HepG2 (cell line): ENCODE measurements at regions not wholly inside any gene's neighbourhood (a gene's known extent, or its start where the extent isn't known, plus 50 kb on each side); places are given as distances from the start of the nearest gene placed in this dataset.

Experiments
- ATAC-seq: fragments of 200-7000 bp; cut with Tn5 transposase; 3 replicates; pipeline ENCODE4 v1.9.1; 2020; ENCODE audit warnings: mild to moderate bottlenecking, moderate library complexity
- BruUV-seq: library from RNA; stranded (reverse); fragments of 400-500 nt; replicated peaks from 2 replicates; lab custom pipeline; 2021; lab: Mats Ljungman, UMichigan
- CTCF ChIA-PET: fragments of 300-600 bp; formaldehyde crosslinking; extraction: SDS; loops from one replicate; lab custom pipeline; 2021; ENCODE audit warnings: low total read pairs, inconsistent platforms, low intra/inter-chr PET ratio; lab: Yijun Ruan, JAX
- POLR2A ChIA-PET: fragments of 350-600 bp; sonication (Branson Sonifier 250); formaldehyde crosslinking; loops from one replicate; lab custom pipeline; 2020; ENCODE audit warnings: antibody characterized with exemption, inconsistent platforms; lab: Yijun Ruan, JAX
- DNase-seq: peaks from one replicate; pipeline ENCODE4 v3.0.0-alpha.2; 2015; ENCODE audit warnings: low spot score
- FAIRE-seq: peaks from 3 replicates; lab custom pipeline; 2011; peaks lifted over from hg19 to GRCh38; lab: Jason Lieb, UNC
- H2AFZ ChIP-seq: one replicate; pipeline ENCODE4 v1.6.1; 2011; ENCODE audit warnings: low read length, inconsistent platforms
- H3K27ac ChIP-seq: fragments of 300-600 bp; 3 replicates; pipeline ENCODE4 v1.8.0; 2011; ENCODE audit warnings: mixed run types, mild to moderate bottlenecking, mixed read lengths, low read length, inconsistent platforms; ENCODE audit not compliant: insufficient read depth; ENCODE audit errors: extremely low read length
- H3K27me3 ChIP-seq, 2 experiments: fragments of 200-600 bp in 1 of 2; 2 replicates in 1 of 2; 3 replicates in 1 of 2; pipeline versions ENCODE4 v1.6.0 to v1.8.0; 2011; ENCODE audit warnings: low read length in 2 of 2, mild to moderate bottlenecking in 2 of 2, moderate library complexity in 2 of 2, inconsistent platforms in 1 of 2; ENCODE audit not compliant: insufficient read depth in 2 of 2, control insufficient read depth in 1 of 2
- H3K36me3 ChIP-seq, 2 experiments: fragments of 200-600 bp in 1 of 2; replicated peaks in 1 of 2; 2 replicates in 1 of 2; 3 replicates in 1 of 2; pipeline versions ENCODE4 v1.5.1 to v1.8.0; 2011; ENCODE audit warnings: low read length in 2 of 2, inconsistent platforms in 1 of 2; ENCODE audit not compliant: insufficient read depth in 2 of 2, control insufficient read depth in 1 of 2
- H3K4me1 ChIP-seq: 2 replicates; pipeline ENCODE4 v1.5.1; 2012; ENCODE audit warnings: low read length, inconsistent platforms; ENCODE audit not compliant: insufficient read depth
- H3K4me2 ChIP-seq: 2 replicates; pipeline ENCODE4 v1.6.0; 2011; ENCODE audit warnings: low read depth, low read length, inconsistent platforms
- H3K4me3 ChIP-seq, 3 experiments: fragments of 200-600 bp in 1 of 3; sonication (generic), shearing (Covaris generic) in 1 of 3; replicated peaks in 1 of 3; 2 replicates each; pipeline ENCODE4 v1.5.1; 2011 to 2016; ENCODE audit warnings: low read length in 3 of 3, inconsistent platforms in 2 of 3, low read depth in 2 of 3, mild to moderate bottlenecking in 2 of 3, control low read depth in 1 of 3, mixed read lengths in 1 of 3; ENCODE audit not compliant: insufficient read depth in 1 of 3
- H3K79me2 ChIP-seq: one replicate; pipeline ENCODE4 v1.6.1; 2011; ENCODE audit warnings: low read length, inconsistent platforms; ENCODE audit not compliant: insufficient read depth
- H3K9ac ChIP-seq: 2 replicates; pipeline ENCODE4 v1.6.0; 2011; ENCODE audit warnings: mild to moderate bottlenecking, low read depth, low read length, inconsistent platforms; ENCODE audit not compliant: insufficient read depth
- H3K9me3 ChIP-seq: 2 replicates; pipeline ENCODE4 v1.5.1; 2012; ENCODE audit warnings: mild to moderate bottlenecking, low read length
- H4K20me1 ChIP-seq: 2 replicates; pipeline ENCODE4 v1.6.0; 2011; ENCODE audit warnings: inconsistent platforms, mild to moderate bottlenecking, low read length, moderate library complexity; ENCODE audit not compliant: insufficient read depth
- KAT7 ChIP-seq: IDR thresholded peaks from 2 replicates; pipeline ENCODE4 v1.6.1; 2018; ENCODE audit warnings: borderline replicate concordance, missing compliant biosample characterization
- SIN3A ChIP-seq: IDR thresholded peaks from 2 replicates; pipeline ENCODE4 v1.6.1; 2011; ENCODE audit warnings: low read depth, mild to moderate bottlenecking, control low read depth, low read length, borderline replicate concordance
- SRSF9 ChIP-seq: fragments of 200-400 bp; formaldehyde crosslinking; IDR thresholded peaks from 2 replicates; pipeline ENCODE4 v1.6.1; 2018; ENCODE audit warnings: borderline replicate concordance, mild to moderate bottlenecking, low read depth, low read length; ENCODE audit not compliant: insufficient read depth, poor library complexity, severe bottlenecking
- TRIM24 ChIP-seq: sonication (generic); formaldehyde crosslinking; IDR thresholded peaks from 2 replicates; pipeline ENCODE4 v1.8.0; 2022; ENCODE audit warnings: mild to moderate bottlenecking, missing genetic modification reagents
- U2AF2 ChIP-seq: fragments of 200-400 bp; formaldehyde crosslinking; IDR thresholded peaks from 2 replicates; pipeline ENCODE4 v1.6.1; 2017; ENCODE audit warnings: low read depth, mild to moderate bottlenecking, low read length
- ZKSCAN8 ChIP-seq: IDR thresholded peaks from 2 replicates; pipeline ENCODE4 v1.6.1; 2016; ENCODE audit warnings: borderline replicate concordance, missing genetic modification reagents, missing compliant biosample characterization
- ZNF441 ChIP-seq: sonication (generic); formaldehyde crosslinking; IDR thresholded peaks from 2 replicates; pipeline ENCODE4 v1.7.0; 2021; ENCODE audit warnings: missing genetic modification reagents, borderline replicate concordance
- ZNF607 ChIP-seq: sonication (generic); formaldehyde crosslinking; IDR thresholded peaks from 2 replicates; pipeline ENCODE4 v1.5.1; 2020; ENCODE audit warnings: missing genetic modification reagents, mild to moderate bottlenecking, borderline replicate concordance
- ZNF83 ChIP-seq: sonication (generic); formaldehyde crosslinking; IDR thresholded peaks from 2 replicates; pipeline ENCODE4 v1.4.0; 2020; ENCODE audit warnings: missing genetic modification reagents, mild to moderate bottlenecking, borderline replicate concordance
- ZNF878 ChIP-seq: sonication (generic); formaldehyde crosslinking; IDR thresholded peaks from 2 replicates; pipeline ENCODE4 v1.8.1; 2023; ENCODE audit warnings: mild to moderate bottlenecking, missing genetic modification reagents, moderate library complexity
- WGBS: methylation state at CpG from one replicate; pipeline ENCODE4 v1.1.6; 2017; ENCODE audit warnings: low lambda C conversion rate; 5-methylcytosine and 5-hydroxymethylcytosine counted together
- in situ Hi-C: cut with HindIII; loops from 2 replicates; pipeline ENCODE4 v1.10.0; 2017; ENCODE audit warnings: low pct_unique_long_range_greater_than_20kb; ENCODE audit not compliant: extremely low pct_ligation_motif_present
- intact Hi-C: fragments of 100-400 bp; cut with micrococcal nuclease; formaldehyde crosslinking; loops from one replicate; pipeline ENCODE4 v1.10.0; 2022; ENCODE audit not compliant: unreplicated experiment
- TF ChIP-seq, protein P1 (sequence below): sonication (generic); formaldehyde crosslinking; IDR thresholded peaks from 2 replicates; pipeline ENCODE4 v1.4.0; 2020; ENCODE audit warnings: missing genetic modification reagents
- TF ChIP-seq, protein P2 (sequence below): sonication (generic); formaldehyde crosslinking; IDR thresholded peaks from 2 replicates; pipeline ENCODE4 v1.4.0; 2020; ENCODE audit warnings: missing genetic modification reagents, borderline replicate concordance

- TF ChIP-seq, protein P1, sequence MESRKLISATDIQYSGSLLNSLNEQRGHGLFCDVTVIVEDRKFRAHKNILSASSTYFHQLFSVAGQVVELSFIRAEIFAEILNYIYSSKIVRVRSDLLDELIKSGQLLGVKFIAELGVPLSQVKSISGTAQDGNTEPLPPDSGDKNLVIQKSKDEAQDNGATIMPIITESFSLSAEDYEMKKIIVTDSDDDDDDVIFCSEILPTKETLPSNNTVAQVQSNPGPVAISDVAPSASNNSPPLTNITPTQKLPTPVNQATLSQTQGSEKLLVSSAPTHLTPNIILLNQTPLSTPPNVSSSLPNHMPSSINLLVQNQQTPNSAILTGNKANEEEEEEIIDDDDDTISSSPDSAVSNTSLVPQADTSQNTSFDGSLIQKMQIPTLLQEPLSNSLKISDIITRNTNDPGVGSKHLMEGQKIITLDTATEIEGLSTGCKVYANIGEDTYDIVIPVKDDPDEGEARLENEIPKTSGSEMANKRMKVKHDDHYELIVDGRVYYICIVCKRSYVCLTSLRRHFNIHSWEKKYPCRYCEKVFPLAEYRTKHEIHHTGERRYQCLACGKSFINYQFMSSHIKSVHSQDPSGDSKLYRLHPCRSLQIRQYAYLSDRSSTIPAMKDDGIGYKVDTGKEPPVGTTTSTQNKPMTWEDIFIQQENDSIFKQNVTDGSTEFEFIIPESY (CRISPR knock-in tag) = no peak
- no peak for TF ChIP-seq ZNF878 (CRISPR knock-in tag)
Measured at GRCh38 chr4:84041426-84041825, 457.7 kb downstream of the NKX6-1 start (continued).

DNA sequence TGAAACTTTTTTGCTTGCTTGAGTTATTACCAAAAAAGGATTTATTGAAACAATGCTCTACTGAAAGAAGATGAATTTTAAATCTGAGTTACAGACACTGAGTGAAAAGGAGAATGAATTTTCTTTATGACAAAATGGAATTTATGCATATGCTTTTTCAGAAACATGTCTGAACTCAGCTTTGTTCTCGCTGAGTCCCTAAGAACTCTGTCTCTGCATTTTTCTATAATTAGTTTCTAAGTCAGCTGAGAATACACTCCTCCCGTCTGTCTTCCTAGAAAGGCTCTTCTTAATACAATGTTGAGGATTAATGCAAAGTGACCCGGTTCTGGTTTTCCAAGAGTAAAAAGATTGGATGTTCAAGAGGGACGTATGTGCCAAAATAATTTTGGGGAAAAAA is 463.5 kb downstream of the NKX6-1 start:
- no peak for ATAC-seq
- Histone ChIP-seq H3K4me2 (no peak overlapping the region), H3K27me3 (no peaks in the 10 kb centered on the region), H4K20me1 (no peaks in the 10 kb centered on the region)
- no TSS peak for BruUV-seq
- TF ChIP-seq TRIM24 (CRISPR knock-in tag) (no peak), SIN3A (no peak), ZNF607 (CRISPR knock-in tag) (no peak), ZNF83 (no peak), KAT7 (CRISPR knock-in tag) (no peak), U2AF2 (no peak), ZKSCAN8 (no peak), SRSF9 (no peak), ZNF441 (CRISPR knock-in tag) (no peak)
- TF ChIP-seq, protein P2, sequence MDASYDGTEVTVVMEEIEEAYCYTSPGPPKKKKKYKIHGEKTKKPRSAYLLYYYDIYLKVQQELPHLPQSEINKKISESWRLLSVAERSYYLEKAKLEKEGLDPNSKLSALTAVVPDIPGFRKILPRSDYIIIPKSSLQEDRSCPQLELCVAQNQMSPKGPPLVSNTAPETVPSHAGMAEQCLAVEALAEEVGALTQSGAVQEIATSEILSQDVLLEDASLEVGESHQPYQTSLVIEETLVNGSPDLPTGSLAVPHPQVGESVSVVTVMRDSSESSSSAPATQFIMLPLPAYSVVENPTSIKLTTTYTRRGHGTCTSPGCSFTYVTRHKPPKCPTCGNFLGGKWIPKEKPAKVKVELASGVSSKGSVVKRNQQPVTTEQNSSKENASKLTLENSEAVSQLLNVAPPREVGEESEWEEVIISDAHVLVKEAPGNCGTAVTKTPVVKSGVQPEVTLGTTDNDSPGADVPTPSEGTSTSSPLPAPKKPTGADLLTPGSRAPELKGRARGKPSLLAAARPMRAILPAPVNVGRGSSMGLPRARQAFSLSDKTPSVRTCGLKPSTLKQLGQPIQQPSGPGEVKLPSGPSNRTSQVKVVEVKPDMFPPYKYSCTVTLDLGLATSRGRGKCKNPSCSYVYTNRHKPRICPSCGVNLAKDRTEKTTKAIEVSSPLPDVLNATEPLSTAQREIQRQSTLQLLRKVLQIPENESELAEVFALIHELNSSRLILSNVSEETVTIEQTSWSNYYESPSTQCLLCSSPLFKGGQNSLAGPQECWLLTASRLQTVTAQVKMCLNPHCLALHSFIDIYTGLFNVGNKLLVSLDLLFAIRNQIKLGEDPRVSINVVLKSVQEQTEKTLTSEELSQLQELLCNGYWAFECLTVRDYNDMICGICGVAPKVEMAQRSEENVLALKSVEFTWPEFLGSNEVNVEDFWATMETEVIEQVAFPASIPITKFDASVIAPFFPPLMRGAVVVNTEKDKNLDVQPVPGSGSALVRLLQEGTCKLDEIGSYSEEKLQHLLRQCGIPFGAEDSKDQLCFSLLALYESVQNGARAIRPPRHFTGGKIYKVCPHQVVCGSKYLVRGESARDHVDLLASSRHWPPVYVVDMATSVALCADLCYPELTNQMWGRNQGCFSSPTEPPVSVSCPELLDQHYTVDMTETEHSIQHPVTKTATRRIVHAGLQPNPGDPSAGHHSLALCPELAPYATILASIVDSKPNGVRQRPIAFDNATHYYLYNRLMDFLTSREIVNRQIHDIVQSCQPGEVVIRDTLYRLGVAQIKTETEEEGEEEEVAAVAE (CRISPR knock-in tag) = no peak
- TF ChIP-seq, all 625 proteins: peak for 0
- no peaks in the 10 kb centered on the region for H3K4me1 ChIP-seq
- no peaks in the 10 kb centered on the region for H3K9me3 ChIP-seq
- no peak overlapping the region for H3K4me3 ChIP-seq
- CTCF ChIA-PET = no interaction called here
- WGBS = 0% methylated on average over 4 of the region's 4 CpGs
- no peak overlapping the region for H2AFZ ChIP-seq
- intact Hi-C loops (no loop called here), in situ Hi-C loops (no loop called here)
- no peak overlapping the region for H3K27ac ChIP-seq
- FAIRE-seq = no peak
- H3K9ac ChIP-seq = no peak overlapping the region
- POLR2A ChIA-PET = no interaction called here
- H3K79me2 ChIP-seq = no peaks in the 10 kb centered on the region
- no peak for DNase-seq
- no peaks in the 10 kb centered on the region for H3K36me3 ChIP-seq
